ENCODE measurements at regions not wholly inside any gene's neighbourhood (a gene's known extent, or its start where the extent isn't known, plus 50 kb on each side); places are given as distances from the start of the nearest gene placed in this dataset.
"Not testable (repeated sequence)": the region's sequence is repeated elsewhere in the genome, so short reads cannot be mapped to it uniquely, and the experiment has no call there.

GRCh38 chr6:74946961-74947360 is 258.9 kb downstream of the COL12A1 start:
- DNase-seq: peak; percentile 80

- DNase-seq: no peak
Observed at GRCh38 chr6:74942130-74942529, 263.7 kb downstream of the COL12A1 start.

GRCh38 chr6:74941424-74941823 is 264.4 kb downstream of the COL12A1 start:
- DNase-seq: no peak

GRCh38 chr6:74939721-74940620 is 265.9 kb downstream of the COL12A1 start:
- DNase-seq: no peak

GRCh38 chr6:74939151-74939708 is 266.6 kb downstream of the COL12A1 start:
- DNase-seq: no peak

GRCh38 chr6:74937936-74938335 is 267.9 kb downstream of the COL12A1 start:
- DNase-seq: no peak

GRCh38 chr6:74936886-74937285 is 269.0 kb downstream of the COL12A1 start:
- DNase-seq: peak; percentile 86

- peak; percentile 23 for DNase-seq
Observed at GRCh38 chr6:74932232-74932888, 273.5 kb downstream of the COL12A1 start.

- peak; percentile 82 for DNase-seq
Observed at GRCh38 chr6:74931558-74931957, 274.3 kb downstream of the COL12A1 start.

GRCh38 chr6:74928203-74928602 is 277.6 kb downstream of the COL12A1 start:
- DNase-seq: no peak

GRCh38 chr6:74927299-74927698 is 278.6 kb downstream of the COL12A1 start:
- DNase-seq: no peak

GRCh38 chr6:74925683-74926082 is 280.2 kb downstream of the COL12A1 start:
- DNase-seq: no peak

- DNase-seq: no peak
Observed at GRCh38 chr6:74914888-74915287, 291.0 kb downstream of the COL12A1 start.

GRCh38 chr6:74912234-74912633 is 293.6 kb downstream of the COL12A1 start:
- peak; percentile 29 for DNase-seq

- no peak for DNase-seq
Observed at GRCh38 chr6:74902846-74903245, 303.0 kb downstream of the COL12A1 start.

GRCh38 chr6:74902089-74902488 is 303.8 kb downstream of the COL12A1 start:
- no peak for DNase-seq

- no peak for DNase-seq
Observed at GRCh38 chr6:74901576-74901975, 304.3 kb downstream of the COL12A1 start.

GRCh38 chr6:74899416-74899815 is 306.4 kb downstream of the COL12A1 start:
- DNase-seq: peak; percentile 55

- no peak for DNase-seq
Observed at GRCh38 chr6:74892091-74892490, 313.8 kb downstream of the COL12A1 start.

GRCh38 chr6:74891349-74891831 is 314.5 kb downstream of the COL12A1 start:
- DNase-seq: peak; percentile 83

- no peak for DNase-seq
Observed at GRCh38 chr6:74889635-74890034, 316.2 kb downstream of the COL12A1 start.

GRCh38 chr6:74888741-74889140 is 317.1 kb downstream of the COL12A1 start:
- not testable (repeated sequence) for DNase-seq

- no peak for DNase-seq
Observed at GRCh38 chr6:74879976-74880375, 325.9 kb downstream of the COL12A1 start.

- peak; percentile 70 for DNase-seq
Observed at GRCh38 chr6:74879234-74879633, 326.6 kb downstream of the COL12A1 start.
